ENCODE measurements at regions not wholly inside any gene's neighbourhood (a gene's known extent, or its start where the extent isn't known, plus 50 kb on each side); places are given as distances from the start of the nearest gene placed in this dataset.
"Not testable (repeated sequence)": the region's sequence is repeated elsewhere in the genome, so short reads cannot be mapped to it uniquely, and the experiment has no call there.

DNA sequence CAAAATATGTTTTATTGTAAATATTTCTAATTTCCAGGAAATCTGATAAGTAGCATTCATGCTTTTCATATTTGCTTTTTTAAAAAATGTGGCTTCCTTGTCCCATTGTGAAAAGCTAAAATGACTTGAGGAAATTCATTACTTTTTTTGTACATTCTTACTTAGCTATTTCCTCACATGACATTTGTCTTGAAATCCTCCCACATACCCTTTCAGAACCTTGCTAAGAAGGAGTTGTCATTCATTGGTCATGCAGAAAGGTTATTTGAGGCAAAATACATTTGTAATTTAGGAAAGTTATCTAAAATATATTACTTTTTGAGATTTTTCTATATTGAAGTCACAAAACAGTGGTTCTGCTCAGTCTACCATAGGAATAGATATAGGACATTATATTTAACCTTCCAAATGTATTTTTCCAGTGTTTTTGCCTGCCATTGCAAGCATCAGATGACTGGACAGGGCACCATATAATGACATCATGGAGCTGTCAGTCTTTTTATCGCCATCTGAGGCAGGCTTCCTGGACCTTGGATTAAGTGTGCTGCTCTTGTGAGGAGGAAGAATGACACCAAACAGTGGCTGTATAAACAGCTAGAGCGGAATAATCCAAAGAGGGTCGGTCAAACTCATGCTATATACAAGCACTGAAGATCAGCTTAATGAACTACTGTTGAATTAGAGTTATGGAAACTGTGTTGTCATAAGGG, 109.4 kb upstream of the HCRTR2 start:
- no peak for DNase-seq

- peak; percentile 23 for DNase-seq
These were observed 105.1 kb upstream of the HCRTR2 start for GRCh38 chr6:55069132-55069781.

DNA sequence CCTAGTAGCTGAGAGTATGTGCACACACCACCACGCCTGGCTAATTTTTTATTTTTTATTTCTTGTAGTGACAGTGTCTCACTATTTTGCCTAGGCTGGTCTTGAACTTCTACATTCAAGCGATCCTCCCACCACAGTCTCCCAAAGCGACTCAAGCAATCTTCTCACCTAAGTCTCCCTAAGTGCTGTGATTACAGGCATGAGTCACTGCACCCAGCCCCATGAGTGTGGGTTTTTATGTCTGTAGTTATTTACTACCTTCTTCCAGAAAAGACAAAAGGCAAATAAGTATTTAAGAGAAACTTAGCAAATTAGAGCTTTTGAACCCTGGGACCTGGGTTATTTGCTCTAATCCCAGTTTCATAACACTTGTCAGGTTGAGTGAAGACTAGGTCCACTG, 92.3 kb upstream of the HCRTR2 start:
- DNase-seq: no peak

DNA sequence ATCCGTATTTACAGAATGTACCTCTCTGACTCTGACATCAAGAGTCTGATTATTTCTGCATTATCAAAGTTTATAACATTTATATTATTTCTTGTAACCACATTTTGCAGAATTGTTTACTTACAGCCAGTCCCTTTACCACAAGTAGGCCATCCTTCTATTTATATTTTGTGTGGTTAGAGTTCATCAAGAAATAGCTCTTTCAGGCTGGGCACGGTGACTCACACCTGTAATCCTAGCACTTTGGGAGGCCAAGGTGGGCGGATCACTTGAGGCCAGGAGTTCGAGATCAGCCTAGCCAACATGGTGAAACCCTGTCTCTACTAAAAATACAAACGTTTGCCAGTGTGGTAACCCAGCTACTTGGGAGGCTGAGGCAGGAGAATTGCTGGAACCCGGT, 86.3 kb upstream of the HCRTR2 start:
- DNase-seq: not testable (repeated sequence)

DNA sequence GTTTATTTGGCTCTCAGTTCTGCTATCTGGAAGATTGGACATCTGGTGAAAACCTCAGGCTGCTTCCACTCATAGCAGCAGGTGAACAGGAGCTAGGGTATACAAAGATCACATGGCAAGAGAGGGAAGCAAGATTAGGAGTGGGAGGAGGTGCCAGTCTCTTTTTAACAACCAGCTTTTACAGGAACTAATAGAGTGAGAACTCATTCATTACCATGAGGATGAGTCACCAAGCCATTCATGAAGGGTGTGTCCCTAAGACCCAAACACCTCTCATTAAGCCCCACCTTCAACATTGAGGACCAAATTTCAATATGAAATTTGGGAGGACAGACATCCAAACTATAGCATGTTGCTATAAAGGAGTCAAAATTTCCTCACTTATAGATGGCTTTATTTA, 85.4 kb upstream of the HCRTR2 start:
- DNase-seq: no peak

GRCh38 chr6:55089325-55089724, 85.0 kb upstream of the HCRTR2 start:
- no peak for DNase-seq

GRCh38 chr6:55100686-55101085, 73.6 kb upstream of the HCRTR2 start:
- DNase-seq: no peak

- DNase-seq: no peak
These were observed 73.2 kb upstream of the HCRTR2 start for GRCh38 chr6:55101157-55101556.

GRCh38 chr6:55108134-55109130, 65.9 kb upstream of the HCRTR2 start:
- DNase-seq: no peak

DNA sequence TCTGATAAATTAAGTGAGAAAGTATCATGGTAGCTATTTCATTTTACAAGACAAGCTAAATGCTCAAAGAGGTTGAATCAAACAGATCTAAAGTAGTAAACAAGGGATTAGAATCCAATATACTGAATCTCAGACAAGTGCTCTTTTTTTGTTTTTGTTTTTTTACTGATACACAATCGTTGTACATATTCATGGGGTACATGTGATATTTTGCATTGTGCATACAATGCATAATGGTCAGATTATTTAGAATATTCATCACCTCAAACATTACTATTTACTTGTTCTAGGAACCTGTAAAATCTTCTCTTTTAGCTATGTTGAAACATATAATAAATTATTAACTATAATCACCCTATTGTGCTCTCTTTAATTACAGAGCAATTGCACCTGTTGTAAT, 57.0 kb upstream of the HCRTR2 start:
- DNase-seq: no peak

DNA sequence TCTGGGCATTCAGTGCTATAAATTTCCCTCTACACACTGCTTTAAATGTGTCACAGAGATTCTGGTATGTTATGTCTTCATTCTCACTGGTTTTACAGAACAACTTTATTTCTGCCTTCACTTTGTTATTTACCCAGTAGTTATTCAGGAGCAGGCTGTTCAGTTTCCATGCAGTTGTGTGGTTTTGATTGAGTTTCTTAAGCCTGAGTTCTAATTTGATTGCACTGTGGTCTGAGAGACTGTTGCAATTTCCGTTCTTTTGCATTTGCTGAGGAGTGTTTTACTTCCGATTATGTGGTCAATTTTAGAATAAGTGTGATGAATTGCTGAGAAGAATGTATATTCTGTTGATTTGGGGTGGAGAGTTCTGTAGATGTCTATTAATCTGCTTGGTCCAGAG, 50.1 kb upstream of the HCRTR2 start:
- DNase-seq: peak; percentile 86

All from MV-4-11 (cell line).